GM19238 (cell line): ENCODE measurements at regions not wholly inside any gene's neighbourhood (a gene's known extent, or its start where the extent isn't known, plus 50 kb on each side); places are given as distances from the start of the nearest gene placed in this dataset.

Experiments
- DNase-seq: peaks from one replicate; pipeline ENCODE4 v3.0.0; 2011; ENCODE audit warnings: low spot score; ENCODE audit not compliant: insufficient read length

GRCh38 chr6:85195243-85195642 is 254.6 kb upstream of the NT5E start:
- no peak for DNase-seq

GRCh38 chr6:85193339-85193738 is 256.5 kb upstream of the NT5E start:
- DNase-seq, result no peak

- DNase-seq, result no peak
Observed at GRCh38 chr6:85192596-85192995, 257.3 kb upstream of the NT5E start.

GRCh38 chr6:85192186-85192585 is 257.7 kb upstream of the NT5E start:
- DNase-seq, result no peak

GRCh38 chr6:85191656-85192055 is 258.2 kb upstream of the NT5E start:
- no peak for DNase-seq

- DNase-seq, result no peak
Observed at GRCh38 chr6:85186546-85187175, 263.2 kb upstream of the NT5E start.

- DNase-seq, result no peak
Observed at GRCh38 chr6:85185977-85186376, 263.9 kb upstream of the NT5E start.

- no peak for DNase-seq
Observed at GRCh38 chr6:85183841-85184240, 266.0 kb upstream of the NT5E start.

GRCh38 chr6:85172705-85173104 is 277.2 kb upstream of the NT5E start:
- DNase-seq, result no peak

- no peak for DNase-seq
Observed at GRCh38 chr6:85172161-85172560, 277.7 kb upstream of the NT5E start.

GRCh38 chr6:85169189-85169588 is 280.7 kb upstream of the NT5E start:
- no peak for DNase-seq

GRCh38 chr6:85168146-85168545 is 281.7 kb upstream of the NT5E start:
- no peak for DNase-seq

GRCh38 chr6:85166114-85166741 is 283.7 kb upstream of the NT5E start:
- no peak for DNase-seq

GRCh38 chr6:85163156-85164080 is 286.5 kb upstream of the NT5E start:
- DNase-seq, result no peak

GRCh38 chr6:85157311-85157710 is 292.6 kb upstream of the NT5E start:
- no peak for DNase-seq

GRCh38 chr6:85143676-85144075 is 306.2 kb upstream of the NT5E start:
- no peak for DNase-seq

GRCh38 chr6:85137865-85138264 is 312.0 kb upstream of the NT5E start:
- DNase-seq, result no peak

GRCh38 chr6:85136310-85136709 is 313.6 kb upstream of the NT5E start:
- no peak for DNase-seq

- DNase-seq, result no peak
Observed at GRCh38 chr6:85135376-85136094, 314.3 kb upstream of the NT5E start.

GRCh38 chr6:85134172-85134571 is 315.7 kb upstream of the NT5E start:
- DNase-seq, result no peak

- DNase-seq, result no peak
Observed at GRCh38 chr6:85132091-85132490, 317.8 kb upstream of the NT5E start.

GRCh38 chr6:85130743-85131142 is 319.1 kb upstream of the NT5E start:
- DNase-seq, result no peak
